Fibroblast of mammary gland (primary cell): ENCODE measurements at regions not wholly inside any gene's neighbourhood (a gene's known extent, or its start where the extent isn't known, plus 50 kb on each side); places are given as distances from the start of the nearest gene placed in this dataset.

ENCODE experiments used
- DNase-seq: peaks from one replicate; pipeline ENCODE4 v3.0.0-alpha.2; 2010; ENCODE audit warnings: low read depth
- H3K4me3 ChIP-seq: 2 replicates; pipeline ENCODE4 v1.5.1; 2011; ENCODE audit warnings: low read depth, mild to moderate bottlenecking, low read length, moderate library complexity; ENCODE audit not compliant: control insufficient read depth
- TF ChIP-seq, protein P1 (sequence below): conservative IDR thresholded peaks from 2 replicates; pipeline ENCODE4 v1.5.1; 2011; ENCODE audit warnings: low read depth, low read length, inconsistent platforms; ENCODE audit not compliant: control insufficient read depth, insufficient read depth

GRCh38 chr21:35102488-35103371 is 53.6 kb upstream of the RUNX1 start:
- no peak for DNase-seq
- TF ChIP-seq, protein P1, sequence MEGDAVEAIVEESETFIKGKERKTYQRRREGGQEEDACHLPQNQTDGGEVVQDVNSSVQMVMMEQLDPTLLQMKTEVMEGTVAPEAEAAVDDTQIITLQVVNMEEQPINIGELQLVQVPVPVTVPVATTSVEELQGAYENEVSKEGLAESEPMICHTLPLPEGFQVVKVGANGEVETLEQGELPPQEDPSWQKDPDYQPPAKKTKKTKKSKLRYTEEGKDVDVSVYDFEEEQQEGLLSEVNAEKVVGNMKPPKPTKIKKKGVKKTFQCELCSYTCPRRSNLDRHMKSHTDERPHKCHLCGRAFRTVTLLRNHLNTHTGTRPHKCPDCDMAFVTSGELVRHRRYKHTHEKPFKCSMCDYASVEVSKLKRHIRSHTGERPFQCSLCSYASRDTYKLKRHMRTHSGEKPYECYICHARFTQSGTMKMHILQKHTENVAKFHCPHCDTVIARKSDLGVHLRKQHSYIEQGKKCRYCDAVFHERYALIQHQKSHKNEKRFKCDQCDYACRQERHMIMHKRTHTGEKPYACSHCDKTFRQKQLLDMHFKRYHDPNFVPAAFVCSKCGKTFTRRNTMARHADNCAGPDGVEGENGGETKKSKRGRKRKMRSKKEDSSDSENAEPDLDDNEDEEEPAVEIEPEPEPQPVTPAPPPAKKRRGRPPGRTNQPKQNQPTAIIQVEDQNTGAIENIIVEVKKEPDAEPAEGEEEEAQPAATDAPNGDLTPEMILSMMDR, result no peak
- H3K4me3 ChIP-seq, result no peak overlapping the region

- TF ChIP-seq, protein P1, result no peak
- no peak overlapping the region for H3K4me3 ChIP-seq
- DNase-seq, result peak; percentile 32
Measured at GRCh38 chr21:35100349-35100811, 51.3 kb upstream of the RUNX1 start.

DNA sequence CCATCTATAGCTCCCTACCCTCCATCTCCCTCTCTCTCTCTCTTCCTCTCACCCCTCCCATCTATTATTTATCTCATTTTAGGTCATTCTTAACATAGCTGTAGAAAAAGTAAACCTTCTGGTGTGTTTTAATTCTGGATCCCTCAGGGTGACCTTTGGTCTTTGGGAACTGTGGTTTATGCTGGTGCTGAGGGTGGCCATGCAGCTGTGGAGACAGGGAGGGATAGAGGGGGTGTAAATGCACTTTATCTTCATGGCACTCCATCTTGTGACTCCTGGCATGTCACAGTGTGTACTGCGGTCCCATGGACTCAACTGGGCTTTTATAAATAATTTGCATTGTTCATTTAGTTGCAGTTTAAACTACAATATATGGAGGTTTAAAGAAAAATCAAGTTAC is 50.2 kb upstream of the RUNX1 start:
- DNase-seq, result no peak
- H3K4me3 ChIP-seq, result no peak overlapping the region
- TF ChIP-seq, protein P1, result no peak
